ENCODE measurements at regions not wholly inside any gene's neighbourhood (a gene's known extent, or its start where the extent isn't known, plus 50 kb on each side); places are given as distances from the start of the nearest gene placed in this dataset.

DNA sequence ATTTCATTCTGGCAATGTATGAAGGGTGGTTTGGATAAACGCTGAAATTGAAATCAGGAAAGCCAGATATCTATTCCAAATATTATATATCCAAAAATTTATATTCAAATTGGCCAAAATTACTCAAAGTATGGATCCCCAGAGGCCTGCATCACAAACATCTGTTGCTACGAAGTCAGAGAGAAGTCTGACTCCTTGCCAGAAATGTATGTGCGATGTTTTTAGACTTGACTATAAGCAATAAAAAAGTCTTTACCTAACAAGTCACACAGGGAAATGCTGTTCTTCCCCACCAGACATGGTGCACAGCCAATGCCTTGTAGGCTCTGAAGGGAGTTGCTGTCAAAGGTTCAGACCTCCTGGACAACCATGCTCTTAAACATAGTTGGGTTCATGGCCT is 533.1 kb downstream of the OTOL1 start:
- H3K9me3 ChIP-seq (ENCODE audit: low read length), result no peaks in the 10 kb centered on the region
- H3K4me3 ChIP-seq (ENCODE audit: low read depth in 1 of 2, low read length in 2 of 2), result no peak overlapping the region
- no peaks in the 10 kb centered on the region for H3K36me3 ChIP-seq (ENCODE audit: insufficient read depth, low read length)
- H3K9ac ChIP-seq (ENCODE audit: low read length), result no peak overlapping the region
- H3K27ac ChIP-seq (ENCODE audit: low read depth, low read length), result no peak overlapping the region
- no peaks in the 10 kb centered on the region for H3K27me3 ChIP-seq (ENCODE audit: control insufficient read depth in 1 of 2, insufficient read depth in 2 of 2, low read length in 2 of 2)
- no peaks in the 10 kb centered on the region for H3K4me1 ChIP-seq (ENCODE audit: insufficient read depth, low read length)

DNA sequence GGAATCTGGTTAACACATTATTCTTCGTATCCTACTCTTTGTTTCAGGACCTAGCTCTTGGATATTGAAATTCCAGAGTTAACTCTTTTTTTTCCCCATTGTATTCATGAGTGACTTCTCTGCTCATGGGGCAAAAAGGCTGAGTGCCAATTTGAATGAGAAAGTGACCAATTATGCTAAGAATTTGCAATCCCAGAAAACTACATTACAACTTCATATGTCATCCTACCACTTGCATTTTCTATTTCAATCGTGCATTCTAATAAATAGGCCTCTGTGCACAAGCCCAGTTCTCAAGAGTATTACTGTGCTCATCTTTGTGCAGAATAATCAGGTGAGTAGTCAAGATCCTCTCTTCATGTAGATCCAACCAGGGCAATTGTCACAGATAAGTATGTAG is 537.8 kb downstream of the OTOL1 start:
- H3K36me3 ChIP-seq (ENCODE audit: insufficient read depth, low read length), result no peaks in the 10 kb centered on the region
- no peak overlapping the region for H3K4me3 ChIP-seq (ENCODE audit: low read depth in 1 of 2, low read length in 2 of 2)
- H3K27me3 ChIP-seq (ENCODE audit: control insufficient read depth in 1 of 2, insufficient read depth in 2 of 2, low read length in 2 of 2), result no peaks in the 10 kb centered on the region
- H3K9ac ChIP-seq (ENCODE audit: low read length), result no peak overlapping the region
- no peaks in the 10 kb centered on the region for H3K4me1 ChIP-seq (ENCODE audit: insufficient read depth, low read length)
- no peak overlapping the region for H3K27ac ChIP-seq (ENCODE audit: low read depth, low read length)
- H3K9me3 ChIP-seq (ENCODE audit: low read length), result no peaks in the 10 kb centered on the region

DNA sequence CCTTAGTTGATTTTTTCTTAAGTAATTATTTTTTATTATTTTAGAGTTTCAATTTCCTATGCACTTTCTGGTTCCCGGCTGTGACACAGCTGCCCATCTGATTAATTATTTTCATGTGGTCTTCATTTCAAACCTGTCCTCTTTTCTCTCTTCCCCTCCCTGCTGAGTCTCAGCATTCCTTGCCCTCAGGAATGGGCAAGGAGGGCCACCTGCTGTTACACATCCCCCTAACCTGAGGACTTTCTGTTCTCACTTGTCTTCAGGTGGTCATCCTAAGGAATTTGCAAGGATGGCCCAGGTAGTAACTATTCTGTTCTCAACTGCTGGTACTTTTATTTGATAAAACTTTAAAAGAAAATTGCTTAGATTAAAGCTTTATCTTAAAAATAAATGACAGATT is 545.0 kb downstream of the OTOL1 start:
- Histone ChIP-seq H3K9me3 (ENCODE audit: low read length) (no peaks in the 10 kb centered on the region), H3K4me3 (ENCODE audit: low read depth in 1 of 2, low read length in 2 of 2) (no peak overlapping the region), H3K9ac (ENCODE audit: low read length) (no peak overlapping the region), H3K27me3 (ENCODE audit: control insufficient read depth in 1 of 2, insufficient read depth in 2 of 2, low read length in 2 of 2) (no peaks in the 10 kb centered on the region), H3K4me1 (ENCODE audit: insufficient read depth, low read length) (no peaks in the 10 kb centered on the region), H3K27ac (ENCODE audit: low read depth, low read length) (no peak overlapping the region), H3K36me3 (ENCODE audit: insufficient read depth, low read length) (no peaks in the 10 kb centered on the region)

DNA sequence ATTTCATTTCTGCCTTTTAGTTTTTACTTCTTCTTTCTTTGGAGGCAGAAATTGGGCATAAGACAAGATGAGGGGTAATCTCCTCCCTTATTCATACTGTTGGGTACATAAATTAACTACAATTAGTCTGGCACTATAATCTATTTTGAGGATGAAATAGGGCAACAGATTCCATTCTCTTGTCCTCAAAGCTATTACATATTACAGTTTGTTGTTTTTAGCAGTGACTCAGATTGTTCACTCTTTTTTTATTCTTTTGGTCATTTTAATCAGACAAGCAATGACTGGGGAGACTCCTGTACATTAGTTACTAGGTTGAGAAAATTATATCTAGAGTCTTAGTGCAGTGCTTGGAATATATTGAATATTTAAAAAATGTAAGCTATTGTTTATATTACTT is 556.0 kb downstream of the OTOL1 start:
- Histone ChIP-seq H3K9ac (ENCODE audit: low read length) (no peak overlapping the region), H3K36me3 (ENCODE audit: insufficient read depth, low read length) (no peaks in the 10 kb centered on the region), H3K4me3 (ENCODE audit: low read depth in 1 of 2, low read length in 2 of 2) (no peak overlapping the region), H3K4me1 (ENCODE audit: insufficient read depth, low read length) (no peaks in the 10 kb centered on the region), H3K9me3 (ENCODE audit: low read length) (no peaks in the 10 kb centered on the region), H3K27ac (ENCODE audit: low read depth, low read length) (no peak overlapping the region), H3K27me3 (ENCODE audit: control insufficient read depth in 1 of 2, insufficient read depth in 2 of 2, low read length in 2 of 2) (no peaks in the 10 kb centered on the region)

- no peaks in the 10 kb centered on the region for H3K36me3 ChIP-seq (ENCODE audit: insufficient read depth, low read length)
- H3K9me3 ChIP-seq (ENCODE audit: low read length), result no peaks in the 10 kb centered on the region
- H3K27me3 ChIP-seq (ENCODE audit: control insufficient read depth in 1 of 2, insufficient read depth in 2 of 2, low read length in 2 of 2), result no peaks in the 10 kb centered on the region
- no peak overlapping the region for H3K9ac ChIP-seq (ENCODE audit: low read length)
- H3K27ac ChIP-seq (ENCODE audit: low read depth, low read length), result no peak overlapping the region
- no peak overlapping the region for H3K4me3 ChIP-seq (ENCODE audit: low read depth in 1 of 2, low read length in 2 of 2)
- H3K4me1 ChIP-seq (ENCODE audit: insufficient read depth, low read length), result no peaks in the 10 kb centered on the region
Observed at GRCh38 chr3:162072656-162073164, 576.1 kb downstream of the OTOL1 start.

DNA sequence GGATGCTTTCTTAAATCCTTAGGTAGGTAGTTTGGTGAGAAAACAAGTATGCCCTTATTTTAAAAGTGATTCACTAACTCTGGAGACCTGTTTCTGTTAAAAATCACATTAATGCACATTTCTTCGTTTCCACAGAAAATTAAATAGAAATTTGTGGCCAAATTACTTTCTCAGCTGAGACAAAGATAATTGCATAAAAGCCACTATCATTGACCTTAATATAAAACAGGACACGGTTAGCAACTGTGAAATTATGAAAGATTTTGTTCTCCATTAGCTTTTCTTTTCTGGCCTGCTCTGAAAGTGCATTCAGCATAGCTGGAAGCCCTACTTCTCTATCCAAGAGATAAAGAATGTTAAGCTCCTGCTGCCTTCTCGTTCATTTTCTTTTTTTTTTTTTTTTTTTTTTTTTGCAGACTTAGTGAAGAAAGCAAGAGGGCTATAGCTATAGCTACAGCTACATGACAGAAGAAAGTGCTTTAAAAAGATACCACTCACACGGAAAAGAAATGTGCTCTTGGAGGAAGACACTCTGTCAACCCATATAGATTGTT is 576.9 kb downstream of the OTOL1 start:
- H3K36me3 ChIP-seq (ENCODE audit: insufficient read depth, low read length), result no peaks in the 10 kb centered on the region
- no peaks in the 10 kb centered on the region for H3K9me3 ChIP-seq (ENCODE audit: low read length)
- no peak overlapping the region for H3K4me3 ChIP-seq (ENCODE audit: low read depth in 1 of 2, low read length in 2 of 2)
- H3K4me1 ChIP-seq (ENCODE audit: insufficient read depth, low read length), result no peaks in the 10 kb centered on the region
- no peaks in the 10 kb centered on the region for H3K27me3 ChIP-seq (ENCODE audit: control insufficient read depth in 1 of 2, insufficient read depth in 2 of 2, low read length in 2 of 2)
- no peak overlapping the region for H3K9ac ChIP-seq (ENCODE audit: low read length)
- no peak overlapping the region for H3K27ac ChIP-seq (ENCODE audit: low read depth, low read length)

- Histone ChIP-seq H3K27ac (ENCODE audit: low read depth, low read length) (no peak overlapping the region), H3K4me3 (ENCODE audit: low read depth in 1 of 2, low read length in 2 of 2) (no peak overlapping the region), H3K9ac (ENCODE audit: low read length) (no peak overlapping the region), H3K36me3 (ENCODE audit: insufficient read depth, low read length) (no peaks in the 10 kb centered on the region), H3K4me1 (ENCODE audit: insufficient read depth, low read length) (no peaks in the 10 kb centered on the region), H3K9me3 (ENCODE audit: low read length) (no peaks in the 10 kb centered on the region), H3K27me3 (ENCODE audit: control insufficient read depth in 1 of 2, insufficient read depth in 2 of 2, low read length in 2 of 2) (no peaks in the 10 kb centered on the region)
Observed at GRCh38 chr3:162077108-162077507, 580.5 kb downstream of the OTOL1 start.

- Histone ChIP-seq H3K36me3 (ENCODE audit: insufficient read depth, low read length) (no peaks in the 10 kb centered on the region), H3K9me3 (ENCODE audit: low read length) (no peaks in the 10 kb centered on the region), H3K27me3 (ENCODE audit: control insufficient read depth in 1 of 2, insufficient read depth in 2 of 2, low read length in 2 of 2) (no peaks in the 10 kb centered on the region), H3K4me1 (ENCODE audit: insufficient read depth, low read length) (no peaks in the 10 kb centered on the region), H3K27ac (ENCODE audit: low read depth, low read length) (no peak overlapping the region), H3K9ac (ENCODE audit: low read length) (no peak overlapping the region), H3K4me3 (ENCODE audit: low read depth in 1 of 2, low read length in 2 of 2) (no peak overlapping the region)
Observed at GRCh38 chr3:162082516-162082915, 585.9 kb downstream of the OTOL1 start.

DNA sequence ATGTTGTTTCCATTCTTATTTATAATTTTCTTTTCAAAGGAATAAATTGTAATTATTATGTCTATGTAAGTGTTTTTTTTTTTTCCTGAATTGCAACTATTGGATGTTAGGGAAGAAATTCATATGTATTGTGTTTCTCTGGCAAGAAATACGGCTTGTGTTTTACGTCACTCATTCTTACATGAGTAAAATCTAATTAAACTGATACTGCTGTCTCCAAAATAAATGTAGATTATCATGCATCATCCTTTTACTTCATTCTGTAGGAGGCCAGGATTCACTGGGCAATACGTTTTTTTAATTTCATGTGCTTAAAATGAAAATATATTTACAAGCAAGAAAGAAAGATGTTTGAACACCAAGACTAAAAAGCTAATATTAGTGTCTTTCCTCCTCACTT is 590.8 kb downstream of the OTOL1 start:
- Histone ChIP-seq H3K9me3 (ENCODE audit: low read length) (no peaks in the 10 kb centered on the region), H3K4me1 (ENCODE audit: insufficient read depth, low read length) (no peaks in the 10 kb centered on the region), H3K27me3 (ENCODE audit: control insufficient read depth in 1 of 2, insufficient read depth in 2 of 2, low read length in 2 of 2) (no peaks in the 10 kb centered on the region), H3K9ac (ENCODE audit: low read length) (no peak overlapping the region), H3K36me3 (ENCODE audit: insufficient read depth, low read length) (no peaks in the 10 kb centered on the region), H3K27ac (ENCODE audit: low read depth, low read length) (no peak overlapping the region), H3K4me3 (ENCODE audit: low read depth in 1 of 2, low read length in 2 of 2) (no peak overlapping the region)

- H3K4me1 ChIP-seq (ENCODE audit: insufficient read depth, low read length), result no peaks in the 10 kb centered on the region
- no peaks in the 10 kb centered on the region for H3K9me3 ChIP-seq (ENCODE audit: low read length)
- H3K4me3 ChIP-seq (ENCODE audit: low read depth in 1 of 2, low read length in 2 of 2), result no peak overlapping the region
- no peaks in the 10 kb centered on the region for H3K27me3 ChIP-seq (ENCODE audit: control insufficient read depth in 1 of 2, insufficient read depth in 2 of 2, low read length in 2 of 2)
- H3K9ac ChIP-seq (ENCODE audit: low read length), result no peak overlapping the region
- H3K36me3 ChIP-seq (ENCODE audit: insufficient read depth, low read length), result no peaks in the 10 kb centered on the region
- H3K27ac ChIP-seq (ENCODE audit: low read depth, low read length), result no peak overlapping the region
Observed at GRCh38 chr3:162092751-162093150, 596.1 kb downstream of the OTOL1 start.

DNA sequence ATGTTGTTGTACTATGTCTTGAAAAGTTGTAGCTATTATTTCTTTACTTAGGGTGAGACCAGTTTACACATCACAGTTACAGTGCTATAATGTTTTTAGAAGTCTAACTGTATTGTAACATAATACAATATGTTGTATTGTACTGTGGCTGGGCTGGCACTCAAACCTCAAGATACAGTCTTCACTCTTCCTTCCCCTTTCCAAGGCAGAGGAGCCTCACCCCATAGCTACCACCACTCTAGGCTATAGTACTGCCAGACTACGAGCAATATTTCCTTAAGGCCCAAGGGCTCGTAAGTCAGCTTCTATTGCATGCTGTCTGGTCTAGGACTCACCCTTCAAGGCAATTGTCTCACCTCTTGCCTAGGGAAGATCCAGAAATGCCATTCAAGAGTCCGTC is 597.7 kb downstream of the OTOL1 start:
- Histone ChIP-seq H3K27ac (ENCODE audit: low read depth, low read length) (no peak overlapping the region), H3K4me1 (ENCODE audit: insufficient read depth, low read length) (no peaks in the 10 kb centered on the region), H3K27me3 (ENCODE audit: control insufficient read depth in 1 of 2, insufficient read depth in 2 of 2, low read length in 2 of 2) (no peaks in the 10 kb centered on the region), H3K36me3 (ENCODE audit: insufficient read depth, low read length) (no peaks in the 10 kb centered on the region), H3K9me3 (ENCODE audit: low read length) (no peaks in the 10 kb centered on the region), H3K4me3 (ENCODE audit: low read depth in 1 of 2, low read length in 2 of 2) (no peak overlapping the region), H3K9ac (ENCODE audit: low read length) (no peak overlapping the region)

- no peaks in the 10 kb centered on the region for H3K4me1 ChIP-seq (ENCODE audit: insufficient read depth, low read length)
- H3K4me3 ChIP-seq (ENCODE audit: low read depth in 1 of 2, low read length in 2 of 2), result no peak overlapping the region
- no peaks in the 10 kb centered on the region for H3K9me3 ChIP-seq (ENCODE audit: low read length)
- H3K27me3 ChIP-seq (ENCODE audit: control insufficient read depth in 1 of 2, insufficient read depth in 2 of 2, low read length in 2 of 2), result no peaks in the 10 kb centered on the region
- no peaks in the 10 kb centered on the region for H3K36me3 ChIP-seq (ENCODE audit: insufficient read depth, low read length)
- H3K27ac ChIP-seq (ENCODE audit: low read depth, low read length), result no peak overlapping the region
- no peak overlapping the region for H3K9ac ChIP-seq (ENCODE audit: low read length)
Observed at GRCh38 chr3:162096874-162097273, 600.3 kb downstream of the OTOL1 start.

Measured in muscle layer of colon (tissue), 2 donors.